ENCODE measurements at regions not wholly inside any gene's neighbourhood (a gene's known extent, or its start where the extent isn't known, plus 50 kb on each side); places are given as distances from the start of the nearest gene placed in this dataset.
A peak's percentile ranks its signal among the peaks of the same experiment; 100 is the strongest.

DNA sequence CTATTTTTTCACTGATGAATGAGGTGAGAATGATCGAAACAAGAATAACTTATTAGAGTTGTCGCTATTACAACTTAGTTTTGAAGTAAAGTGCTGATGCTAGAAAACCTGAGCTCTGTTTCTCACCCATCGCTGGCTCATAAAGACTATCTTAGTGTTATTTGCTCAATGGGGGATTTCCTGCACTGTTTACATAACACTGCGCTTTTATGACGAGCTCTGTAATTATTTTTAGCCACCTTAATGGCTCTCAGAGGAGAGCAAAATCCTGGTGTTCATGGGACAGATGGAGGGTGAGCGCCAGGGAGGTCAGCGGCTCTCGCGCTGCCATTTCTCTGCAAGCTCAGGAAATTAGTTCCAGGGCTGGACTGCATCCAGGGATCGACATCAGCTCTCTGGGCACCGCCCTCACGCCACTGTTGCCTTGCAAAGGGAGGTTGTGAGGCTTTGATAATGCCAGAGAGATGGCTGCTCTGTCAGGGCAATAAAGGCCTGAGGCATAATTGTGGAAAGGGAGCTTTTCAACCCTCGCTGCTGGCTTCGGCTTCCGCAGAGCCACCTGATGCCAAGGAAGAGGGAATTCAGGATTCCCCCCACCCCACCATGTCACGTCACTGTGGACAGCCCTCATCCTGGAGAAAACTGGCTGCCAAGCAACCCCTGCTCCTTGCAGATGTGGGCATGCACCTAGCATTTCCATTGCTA lies 72.0 kb downstream of the DACT2 start:
- no peak overlapping the region for H3K4me3 ChIP-seq (ENCODE audit: low read depth, low read length)
- TF ChIP-seq, protein P1, sequence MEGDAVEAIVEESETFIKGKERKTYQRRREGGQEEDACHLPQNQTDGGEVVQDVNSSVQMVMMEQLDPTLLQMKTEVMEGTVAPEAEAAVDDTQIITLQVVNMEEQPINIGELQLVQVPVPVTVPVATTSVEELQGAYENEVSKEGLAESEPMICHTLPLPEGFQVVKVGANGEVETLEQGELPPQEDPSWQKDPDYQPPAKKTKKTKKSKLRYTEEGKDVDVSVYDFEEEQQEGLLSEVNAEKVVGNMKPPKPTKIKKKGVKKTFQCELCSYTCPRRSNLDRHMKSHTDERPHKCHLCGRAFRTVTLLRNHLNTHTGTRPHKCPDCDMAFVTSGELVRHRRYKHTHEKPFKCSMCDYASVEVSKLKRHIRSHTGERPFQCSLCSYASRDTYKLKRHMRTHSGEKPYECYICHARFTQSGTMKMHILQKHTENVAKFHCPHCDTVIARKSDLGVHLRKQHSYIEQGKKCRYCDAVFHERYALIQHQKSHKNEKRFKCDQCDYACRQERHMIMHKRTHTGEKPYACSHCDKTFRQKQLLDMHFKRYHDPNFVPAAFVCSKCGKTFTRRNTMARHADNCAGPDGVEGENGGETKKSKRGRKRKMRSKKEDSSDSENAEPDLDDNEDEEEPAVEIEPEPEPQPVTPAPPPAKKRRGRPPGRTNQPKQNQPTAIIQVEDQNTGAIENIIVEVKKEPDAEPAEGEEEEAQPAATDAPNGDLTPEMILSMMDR (IDR thresholded peaks at IDR 0.05; ENCODE audit: insufficient read depth, low read length, severe bottlenecking), result no peak
- peak; percentile 2 for DNase-seq (ENCODE audit: low read depth)
- no peak for FAIRE-seq
- no peaks in the 10 kb centered on the region for H3K27me3 ChIP-seq (ENCODE audit: control insufficient read depth, insufficient read depth, low read length)
- H3K36me3 ChIP-seq (ENCODE audit: control insufficient read depth, insufficient read depth, low read length), result no peaks in the 10 kb centered on the region

DNA sequence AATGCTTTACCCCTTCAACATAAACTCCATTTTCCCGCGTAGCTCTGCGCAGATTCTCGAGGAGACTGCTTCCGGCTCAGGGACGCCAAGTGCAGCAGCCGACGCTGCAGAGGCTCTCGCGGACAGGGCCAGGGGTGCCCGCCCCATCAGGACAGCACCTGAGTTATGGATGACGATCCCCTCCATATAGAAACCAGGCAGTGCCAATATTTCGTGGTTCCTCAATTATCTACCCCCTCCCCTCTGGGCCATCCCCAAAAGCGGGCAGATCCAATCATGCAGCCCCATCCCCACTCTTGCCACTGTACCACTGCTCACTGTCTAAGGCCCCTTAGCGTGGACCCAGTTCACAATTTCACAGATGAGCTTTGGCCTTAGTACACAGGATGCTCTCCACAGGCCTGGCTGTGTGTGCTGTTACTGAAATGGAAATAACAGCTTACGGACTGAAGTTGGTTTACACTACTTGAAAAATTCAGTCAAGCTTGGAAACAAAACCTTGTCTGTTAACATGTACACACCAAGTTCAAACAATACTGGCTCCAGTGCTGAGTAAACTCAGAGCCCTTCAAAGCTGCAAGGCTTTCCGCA lies 74.5 kb downstream of the DACT2 start:
- Histone ChIP-seq H3K27me3 (ENCODE audit: control insufficient read depth, insufficient read depth, low read length) (no peaks in the 10 kb centered on the region), H3K4me3 (ENCODE audit: low read depth, low read length) (no peak overlapping the region), H3K36me3 (ENCODE audit: control insufficient read depth, insufficient read depth, low read length) (no peaks in the 10 kb centered on the region)
- FAIRE-seq, result no peak
- no peak for DNase-seq (ENCODE audit: low read depth)
- TF ChIP-seq, protein P1 (IDR thresholded peaks at IDR 0.05; ENCODE audit: insufficient read depth, low read length, severe bottlenecking), result no peak

DNA sequence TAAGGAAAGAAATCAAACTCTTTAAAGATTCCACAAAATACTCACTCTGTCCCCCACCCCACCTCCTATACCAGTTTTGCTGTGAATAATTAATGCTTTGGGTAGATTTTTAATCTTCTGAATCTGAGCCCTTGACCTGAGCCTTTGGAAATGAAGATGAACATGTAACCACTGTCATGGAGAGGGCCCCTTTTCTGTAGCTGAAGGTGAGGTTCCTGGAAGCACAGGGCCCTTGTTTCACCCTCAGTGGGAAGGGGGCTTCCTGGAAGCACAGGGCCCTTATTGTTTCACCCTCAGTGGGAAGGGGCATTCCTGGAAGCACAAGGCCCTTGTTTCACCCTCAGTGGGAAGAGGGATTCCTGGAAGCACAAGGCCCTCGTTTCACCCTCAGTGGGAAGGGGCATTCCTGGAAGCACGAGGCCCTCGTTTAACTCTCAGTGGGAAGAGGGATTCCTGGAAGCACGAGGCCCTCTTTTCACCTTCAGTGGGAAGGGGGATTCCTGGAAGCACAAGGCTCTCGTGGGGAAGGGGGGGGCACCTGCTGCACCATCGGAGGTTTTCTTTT lies 75.7 kb downstream of the DACT2 start:
- no peak for DNase-seq (ENCODE audit: low read depth)
- FAIRE-seq, result no peak
- Histone ChIP-seq H3K4me3 (ENCODE audit: low read depth, low read length) (no peak overlapping the region), H3K36me3 (ENCODE audit: control insufficient read depth, insufficient read depth, low read length) (no peaks in the 10 kb centered on the region), H3K27me3 (ENCODE audit: control insufficient read depth, insufficient read depth, low read length) (no peaks in the 10 kb centered on the region)
- TF ChIP-seq, protein P1 (IDR thresholded peaks at IDR 0.05; ENCODE audit: insufficient read depth, low read length, severe bottlenecking), result no peak

DNA sequence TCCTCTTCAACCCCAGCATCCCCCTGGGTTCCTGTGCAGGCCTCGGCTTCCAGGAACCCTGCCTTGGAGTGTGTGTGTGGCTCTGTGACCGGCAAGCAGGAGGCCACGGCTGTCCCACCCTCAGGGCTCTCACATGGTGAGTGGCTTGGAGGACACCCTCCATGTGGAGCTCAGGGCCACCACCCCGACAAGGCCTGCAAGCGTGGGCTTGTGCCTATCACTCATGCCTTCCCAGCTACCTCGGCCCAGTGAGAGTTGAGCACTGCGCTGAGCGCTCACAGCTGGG lies 76.7 kb downstream of the DACT2 start:
- TF ChIP-seq, protein P1 (IDR thresholded peaks at IDR 0.05; ENCODE audit: insufficient read depth, low read length, severe bottlenecking), result no peak
- no peaks in the 10 kb centered on the region for H3K36me3 ChIP-seq (ENCODE audit: control insufficient read depth, insufficient read depth, low read length)
- FAIRE-seq (no peak), DNase-seq (ENCODE audit: low read depth) (no peak)
- H3K27me3 ChIP-seq (ENCODE audit: control insufficient read depth, insufficient read depth, low read length), result no peaks in the 10 kb centered on the region
- no peak overlapping the region for H3K4me3 ChIP-seq (ENCODE audit: low read depth, low read length)

DNA sequence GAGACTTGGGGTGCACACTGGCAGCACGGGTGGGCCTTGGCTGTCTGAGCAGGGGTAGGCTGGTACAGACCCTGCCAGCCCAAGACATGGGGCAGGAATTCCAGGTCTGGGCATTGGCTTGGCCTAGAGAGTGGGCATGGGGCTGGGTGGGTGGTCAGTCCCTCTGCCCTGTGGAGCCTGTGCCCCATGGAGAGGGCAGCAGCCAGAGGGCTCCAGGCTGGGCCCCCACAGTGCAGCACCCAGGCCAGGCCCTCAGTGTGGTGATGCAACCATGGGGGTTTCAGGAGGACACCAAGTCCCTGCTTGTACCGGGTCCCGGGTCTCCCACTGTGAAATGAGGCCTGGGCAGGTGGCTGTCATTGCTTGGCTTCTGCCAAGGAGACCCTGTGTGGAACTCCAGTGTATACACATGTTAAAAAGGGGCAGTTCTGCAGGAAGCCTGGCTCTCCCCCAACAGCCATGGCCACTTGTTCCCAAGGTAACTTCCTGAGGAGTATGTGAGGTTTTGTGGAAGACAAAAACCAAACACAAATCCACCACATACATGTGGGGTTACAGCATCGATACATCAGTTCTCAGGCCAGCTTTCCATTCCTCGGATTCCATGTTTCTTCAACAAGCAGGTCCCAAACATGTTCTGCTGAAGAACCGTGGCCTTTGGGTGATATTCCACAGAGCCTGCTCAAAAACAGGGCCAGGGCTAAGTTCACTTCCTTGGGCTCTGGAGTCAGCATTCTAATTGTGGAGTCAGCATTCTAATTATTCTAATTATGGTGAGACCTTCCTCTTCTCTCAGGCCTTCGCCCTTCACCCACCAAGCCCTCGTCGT lies 77.3 kb downstream of the DACT2 start:
- Histone ChIP-seq H3K4me3 (ENCODE audit: low read depth, low read length) (no peak overlapping the region), H3K27me3 (ENCODE audit: control insufficient read depth, insufficient read depth, low read length) (no peaks in the 10 kb centered on the region), H3K36me3 (ENCODE audit: control insufficient read depth, insufficient read depth, low read length) (no peaks in the 10 kb centered on the region)
- DNase-seq (ENCODE audit: low read depth) (no peak), FAIRE-seq (no peak)
- TF ChIP-seq, protein P1 (IDR thresholded peaks at IDR 0.05; ENCODE audit: insufficient read depth, low read length, severe bottlenecking), result no peak
